ENCODE measurements at regions not wholly inside any gene's neighbourhood (a gene's known extent, or its start where the extent isn't known, plus 50 kb on each side); places are given as distances from the start of the nearest gene placed in this dataset.
A peak's percentile ranks its signal among the peaks of the same experiment; 100 is the strongest.
"Not testable (repeated sequence)": the region's sequence is repeated elsewhere in the genome, so short reads cannot be mapped to it uniquely, and the experiment has no call there.

- H3K36me3 ChIP-seq: no peaks in the 10 kb centered on the region
- peaks cover 0 to 33% of the 10 kb centered on the region in 2 donors for H3K27me3 ChIP-seq
- intact Hi-C loops (cut with DNase I; ENCODE audit: low total_unique reads): loop anchor here (10.0 kb wide), 2 partner anchors 212 to 642 kb away; no protein-coding TSS in a partner anchor
- no peak overlapping the region for H3K4me3 ChIP-seq
- H3K9me3 ChIP-seq: no peaks in the 10 kb centered on the region
- TF ChIP-seq, protein P1, sequence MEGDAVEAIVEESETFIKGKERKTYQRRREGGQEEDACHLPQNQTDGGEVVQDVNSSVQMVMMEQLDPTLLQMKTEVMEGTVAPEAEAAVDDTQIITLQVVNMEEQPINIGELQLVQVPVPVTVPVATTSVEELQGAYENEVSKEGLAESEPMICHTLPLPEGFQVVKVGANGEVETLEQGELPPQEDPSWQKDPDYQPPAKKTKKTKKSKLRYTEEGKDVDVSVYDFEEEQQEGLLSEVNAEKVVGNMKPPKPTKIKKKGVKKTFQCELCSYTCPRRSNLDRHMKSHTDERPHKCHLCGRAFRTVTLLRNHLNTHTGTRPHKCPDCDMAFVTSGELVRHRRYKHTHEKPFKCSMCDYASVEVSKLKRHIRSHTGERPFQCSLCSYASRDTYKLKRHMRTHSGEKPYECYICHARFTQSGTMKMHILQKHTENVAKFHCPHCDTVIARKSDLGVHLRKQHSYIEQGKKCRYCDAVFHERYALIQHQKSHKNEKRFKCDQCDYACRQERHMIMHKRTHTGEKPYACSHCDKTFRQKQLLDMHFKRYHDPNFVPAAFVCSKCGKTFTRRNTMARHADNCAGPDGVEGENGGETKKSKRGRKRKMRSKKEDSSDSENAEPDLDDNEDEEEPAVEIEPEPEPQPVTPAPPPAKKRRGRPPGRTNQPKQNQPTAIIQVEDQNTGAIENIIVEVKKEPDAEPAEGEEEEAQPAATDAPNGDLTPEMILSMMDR (IDR thresholded peaks at IDR 0.05): no peak
- H3K4me1 ChIP-seq: peaks cover 0 to 14% (median 10%) of the 10 kb centered on the region in 4 donors
- no peak overlapping the region for H3K27ac ChIP-seq
- peak in 1 of 2 donors; percentile 9 for DNase-seq
Measured at GRCh38 chr7:131943211-131943610, 386.8 kb upstream of the PODXL start.

DNA sequence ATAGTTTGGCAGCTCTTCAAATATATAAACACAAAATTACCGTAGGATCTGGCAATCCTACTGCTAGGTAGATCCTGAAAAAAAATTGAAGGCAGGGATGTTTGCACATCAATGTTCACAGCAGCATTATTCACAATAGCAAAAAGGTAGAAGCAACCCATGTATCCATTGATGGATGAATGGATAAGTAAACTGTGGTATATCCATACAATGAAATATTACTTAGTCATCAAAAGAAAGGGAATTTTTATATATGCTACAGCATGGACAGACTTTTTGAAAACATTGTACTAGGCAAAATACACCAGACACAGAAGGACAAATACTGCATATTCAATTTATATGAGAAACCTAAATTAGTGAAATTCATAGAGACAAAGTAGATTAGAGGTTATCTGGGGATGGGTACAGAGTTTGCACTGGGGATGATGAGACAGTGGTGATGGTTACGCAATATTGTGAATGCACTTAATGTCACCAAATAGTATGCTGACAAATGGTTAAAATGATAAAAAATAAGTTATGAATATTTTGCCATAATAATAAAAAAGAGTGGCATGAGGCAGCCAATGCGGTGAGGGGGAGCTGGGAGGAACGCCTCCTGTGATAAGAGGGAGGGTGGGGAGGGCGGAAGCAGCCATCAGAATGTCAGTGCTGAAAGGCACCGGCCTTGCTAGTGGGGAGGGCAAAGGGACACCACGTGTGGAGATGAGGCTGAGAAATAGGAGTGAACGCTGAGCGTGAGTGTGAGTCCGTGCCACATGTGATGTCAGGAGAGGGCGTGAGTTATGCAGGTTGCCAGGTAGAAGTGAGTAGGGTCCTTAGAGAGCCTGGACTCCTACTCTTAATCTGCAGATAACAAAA is 386.1 kb upstream of the PODXL start:
- peak in 1 of 2 donors; percentile 25 for DNase-seq
- no peaks in the 10 kb centered on the region for H3K9me3 ChIP-seq
- H3K27me3 ChIP-seq: peaks cover 0 to 33% of the 10 kb centered on the region in 2 donors
- H3K27ac ChIP-seq: no peak overlapping the region
- intact Hi-C loops (cut with DNase I; ENCODE audit: low total_unique reads): loop anchor here (10.0 kb wide), 2 partner anchors 212 to 642 kb away; no protein-coding TSS in a partner anchor
- no peak overlapping the region for H3K4me3 ChIP-seq
- H3K4me1 ChIP-seq: peaks cover 0 to 9% (median 8%) of the 10 kb centered on the region in 4 donors
- H3K36me3 ChIP-seq: no peaks in the 10 kb centered on the region
- TF ChIP-seq, protein P1 (IDR thresholded peaks at IDR 0.05): no peak

- Histone ChIP-seq H3K9me3 (no peaks in the 10 kb centered on the region), H3K27me3 (peaks cover 0 to 33% of the 10 kb centered on the region in 2 donors), H3K4me1 (peaks cover 0 to 9% (median 8%) of the 10 kb centered on the region in 4 donors), H3K27ac (no peak overlapping the region), H3K4me3 (no peak overlapping the region), H3K36me3 (no peaks in the 10 kb centered on the region)
- intact Hi-C loops (cut with DNase I; ENCODE audit: low total_unique reads): loop anchor here (10.0 kb wide), 2 partner anchors 214 to 644 kb away; no protein-coding TSS in a partner anchor
- peak in 1 of 2 donors; percentile 40 for DNase-seq
- TF ChIP-seq, protein P1 (IDR thresholded peaks at IDR 0.05): no peak
Measured at GRCh38 chr7:131941291-131941690, 384.9 kb upstream of the PODXL start.

DNA sequence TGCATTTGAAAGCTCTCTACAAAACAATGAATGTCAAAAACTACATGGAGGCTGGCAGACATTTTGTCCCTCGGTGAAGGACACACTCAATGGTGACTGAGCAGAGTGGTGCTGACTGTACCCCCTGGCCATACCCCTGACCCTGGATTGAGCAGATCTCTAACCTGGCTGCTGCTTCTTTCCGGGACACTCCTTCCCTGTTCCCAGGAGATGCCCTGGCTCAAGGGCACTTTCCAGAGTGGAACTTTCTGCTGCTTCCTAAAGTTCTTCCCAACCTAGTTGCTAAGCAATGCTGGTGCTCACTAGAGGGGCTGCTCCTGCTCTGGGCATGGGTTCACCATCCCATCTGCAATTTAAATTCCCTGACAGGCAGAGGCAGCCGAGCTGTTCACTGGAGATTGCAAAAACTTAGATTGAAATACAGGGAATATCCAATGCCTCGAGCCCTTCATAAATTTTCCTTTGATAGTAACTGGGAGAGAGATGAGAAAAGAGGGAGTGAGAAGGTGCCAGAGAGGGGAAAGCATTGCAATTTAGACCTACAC is 384.3 kb upstream of the PODXL start:
- Histone ChIP-seq H3K27ac (no peak overlapping the region), H3K4me3 (no peak overlapping the region), H3K4me1 (peaks cover 0 to 7% (median 5%) of the 10 kb centered on the region in 4 donors), H3K9me3 (no peaks in the 10 kb centered on the region), H3K36me3 (no peaks in the 10 kb centered on the region), H3K27me3 (peaks cover 0 to 28% of the 10 kb centered on the region in 2 donors)
- intact Hi-C loops (cut with DNase I; ENCODE audit: low total_unique reads): loop anchor here (10.0 kb wide), 2 partner anchors 214 to 644 kb away; no protein-coding TSS in a partner anchor
- TF ChIP-seq, protein P1 (IDR thresholded peaks at IDR 0.05): no peak
- peak in 1 of 2 donors; percentile 40 for DNase-seq

GRCh38 chr7:131938788-131939187 is 382.4 kb upstream of the PODXL start:
- H3K4me3 ChIP-seq; DNase-seq; intact Hi-C loops (cut with DNase I; ENCODE audit: low total_unique reads); H3K9me3 ChIP-seq; H3K4me1 ChIP-seq; H3K36me3 ChIP-seq; H3K27ac ChIP-seq: not testable (repeated sequence)
- peaks cover 0 to 20% of the 10 kb centered on the region in 2 donors for H3K27me3 ChIP-seq

GRCh38 chr7:131937868-131938267 is 381.4 kb upstream of the PODXL start:
- intact Hi-C loops (cut with DNase I; ENCODE audit: low total_unique reads): no loop called here
- Histone ChIP-seq H3K4me1 (no peaks in the 10 kb centered on the region), H3K4me3 (no peak overlapping the region), H3K27me3 (peaks cover 0 to 15% of the 10 kb centered on the region in 2 donors), H3K36me3 (no peaks in the 10 kb centered on the region), H3K9me3 (no peaks in the 10 kb centered on the region), H3K27ac (no peak overlapping the region)
- TF ChIP-seq, protein P1 (IDR thresholded peaks at IDR 0.05): no peak
- no peak for DNase-seq
